H1 (cell line): ENCODE measurements at regions not wholly inside any gene's neighbourhood (a gene's known extent, or its start where the extent isn't known, plus 50 kb on each side); places are given as distances from the start of the nearest gene placed in this dataset.

Experiments used
- CTCF ChIP-seq, 3 experiments: IDR thresholded peaks; 1 replicate in 2 of 3; 2 replicates in 1 of 3; pipeline versions ENCODE4 v1.5.1 to v1.6.1; 2011; ENCODE audit warnings: low read length in 3 of 3, mild to moderate bottlenecking in 3 of 3, inconsistent platforms in 2 of 3, low read depth in 1 of 3, moderate library complexity in 1 of 3; ENCODE audit not compliant: insufficient read depth in 1 of 3; ENCODE audit errors: control extremely low read depth in 1 of 3
- EZH2 ChIP-seq: fragments of 200-600 bp; sonication (generic); IDR thresholded peaks from 2 replicates; pipeline ENCODE4 v1.7.1; 2012; ENCODE audit warnings: low read depth, mild to moderate bottlenecking, moderate library complexity, low read length, inconsistent platforms; ENCODE audit not compliant: severe bottlenecking
- GABPA ChIP-seq: IDR thresholded peaks from 2 replicates; pipeline ENCODE4 v1.6.1; 2011; ENCODE audit warnings: mild to moderate bottlenecking, low read length, moderate library complexity, borderline replicate concordance; ENCODE audit not compliant: insufficient read depth
- KDM1A ChIP-seq: fragments of 200-600, 300-600 bp; sonication (generic); IDR thresholded peaks from 2 replicates; pipeline ENCODE4 v1.7.1; 2016; ENCODE audit warnings: mild to moderate bottlenecking, low read length, borderline replicate concordance
- POLR2AphosphoS5 ChIP-seq: IDR thresholded peaks from 2 replicates; pipeline ENCODE4 v1.6.1; 2011; ENCODE audit warnings: low read depth, low read length
- SP4 ChIP-seq: IDR thresholded peaks from 2 replicates; pipeline ENCODE4 v1.6.1; 2012; ENCODE audit warnings: low read length, inconsistent platforms
- ZNF274 ChIP-seq: IDR thresholded peaks from 2 replicates; pipeline ENCODE4 v1.7.0; 2012; ENCODE audit warnings: low read length, borderline replicate concordance; ENCODE audit errors: extremely low read depth

DNA sequence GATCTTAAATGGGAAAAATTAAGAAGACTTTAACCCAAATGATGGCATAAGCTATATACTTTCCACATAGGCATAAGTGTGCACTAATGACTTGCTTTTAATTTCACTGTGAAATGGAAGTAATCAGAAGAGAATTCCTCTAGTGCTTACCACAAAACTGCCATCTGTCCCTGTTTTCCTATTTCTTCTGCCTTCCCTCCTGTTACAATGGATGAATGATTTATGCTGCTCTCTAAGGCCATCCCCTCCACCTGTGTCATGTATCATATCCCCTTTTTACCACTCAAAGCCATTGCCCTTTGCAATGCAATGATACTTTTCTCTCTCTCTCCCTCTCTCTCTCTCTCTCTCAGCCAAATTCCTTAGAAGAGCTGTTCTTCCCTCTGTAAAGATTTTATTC, 109.1 kb downstream of the C12orf50 start:
- TF ChIP-seq EZH2 (no peak), CTCF (IDR thresholded peaks at IDR 0.05; ENCODE audit: control extremely low read depth in 1 of 3, insufficient read depth in 1 of 3, low read depth in 1 of 3, low read length in 3 of 3) (no peak), SP4 (no peak), KDM1A (no peak), GABPA (no peak), POLR2AphosphoS5 (no peak), ZNF274 (no peak)
